Panc1 (cell line): ENCODE measurements at regions not wholly inside any gene's neighbourhood (a gene's known extent, or its start where the extent isn't known, plus 50 kb on each side); places are given as distances from the start of the nearest gene placed in this dataset.

Experiments used
- TF ChIP-seq, protein P1 (sequence below): fragments of 450-650 bp; IDR thresholded peaks from 2 replicates; pipeline ENCODE4 v1.5.1; 2017; ENCODE audit warnings: mild to moderate bottlenecking
- TF ChIP-seq, protein P2 (sequence below), 2 experiments: IDR thresholded peaks; 2 replicates each; pipeline ENCODE4 v1.6.1; 2011 to 2012; ENCODE audit warnings: low read depth in 2 of 2, control low read depth in 1 of 2, low read length in 1 of 2, mild to moderate bottlenecking in 1 of 2, moderate library complexity in 1 of 2; ENCODE audit not compliant: insufficient read depth in 1 of 2

DNA sequence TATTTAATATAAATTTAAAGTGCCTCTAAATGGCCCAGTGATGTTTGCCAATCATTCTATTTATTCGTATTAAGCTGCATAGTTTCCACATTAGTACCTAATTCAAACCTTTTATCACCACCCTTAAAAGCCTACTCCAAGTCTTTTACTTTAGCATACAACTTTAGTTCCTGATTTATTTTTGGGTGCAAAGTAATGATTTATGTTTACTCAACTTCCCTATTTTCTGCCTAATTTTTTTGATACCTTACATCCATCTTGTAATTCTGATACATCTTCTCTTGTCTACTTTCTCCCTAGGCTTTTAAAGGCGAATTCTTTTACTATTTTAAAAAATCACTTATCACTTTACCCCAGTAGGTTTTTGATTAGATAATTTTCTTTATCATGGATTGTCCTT, 2651.1 kb upstream of the PCDH20 start:
- TF ChIP-seq, protein P1, sequence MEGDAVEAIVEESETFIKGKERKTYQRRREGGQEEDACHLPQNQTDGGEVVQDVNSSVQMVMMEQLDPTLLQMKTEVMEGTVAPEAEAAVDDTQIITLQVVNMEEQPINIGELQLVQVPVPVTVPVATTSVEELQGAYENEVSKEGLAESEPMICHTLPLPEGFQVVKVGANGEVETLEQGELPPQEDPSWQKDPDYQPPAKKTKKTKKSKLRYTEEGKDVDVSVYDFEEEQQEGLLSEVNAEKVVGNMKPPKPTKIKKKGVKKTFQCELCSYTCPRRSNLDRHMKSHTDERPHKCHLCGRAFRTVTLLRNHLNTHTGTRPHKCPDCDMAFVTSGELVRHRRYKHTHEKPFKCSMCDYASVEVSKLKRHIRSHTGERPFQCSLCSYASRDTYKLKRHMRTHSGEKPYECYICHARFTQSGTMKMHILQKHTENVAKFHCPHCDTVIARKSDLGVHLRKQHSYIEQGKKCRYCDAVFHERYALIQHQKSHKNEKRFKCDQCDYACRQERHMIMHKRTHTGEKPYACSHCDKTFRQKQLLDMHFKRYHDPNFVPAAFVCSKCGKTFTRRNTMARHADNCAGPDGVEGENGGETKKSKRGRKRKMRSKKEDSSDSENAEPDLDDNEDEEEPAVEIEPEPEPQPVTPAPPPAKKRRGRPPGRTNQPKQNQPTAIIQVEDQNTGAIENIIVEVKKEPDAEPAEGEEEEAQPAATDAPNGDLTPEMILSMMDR: no peak
- TF ChIP-seq, protein P2, sequence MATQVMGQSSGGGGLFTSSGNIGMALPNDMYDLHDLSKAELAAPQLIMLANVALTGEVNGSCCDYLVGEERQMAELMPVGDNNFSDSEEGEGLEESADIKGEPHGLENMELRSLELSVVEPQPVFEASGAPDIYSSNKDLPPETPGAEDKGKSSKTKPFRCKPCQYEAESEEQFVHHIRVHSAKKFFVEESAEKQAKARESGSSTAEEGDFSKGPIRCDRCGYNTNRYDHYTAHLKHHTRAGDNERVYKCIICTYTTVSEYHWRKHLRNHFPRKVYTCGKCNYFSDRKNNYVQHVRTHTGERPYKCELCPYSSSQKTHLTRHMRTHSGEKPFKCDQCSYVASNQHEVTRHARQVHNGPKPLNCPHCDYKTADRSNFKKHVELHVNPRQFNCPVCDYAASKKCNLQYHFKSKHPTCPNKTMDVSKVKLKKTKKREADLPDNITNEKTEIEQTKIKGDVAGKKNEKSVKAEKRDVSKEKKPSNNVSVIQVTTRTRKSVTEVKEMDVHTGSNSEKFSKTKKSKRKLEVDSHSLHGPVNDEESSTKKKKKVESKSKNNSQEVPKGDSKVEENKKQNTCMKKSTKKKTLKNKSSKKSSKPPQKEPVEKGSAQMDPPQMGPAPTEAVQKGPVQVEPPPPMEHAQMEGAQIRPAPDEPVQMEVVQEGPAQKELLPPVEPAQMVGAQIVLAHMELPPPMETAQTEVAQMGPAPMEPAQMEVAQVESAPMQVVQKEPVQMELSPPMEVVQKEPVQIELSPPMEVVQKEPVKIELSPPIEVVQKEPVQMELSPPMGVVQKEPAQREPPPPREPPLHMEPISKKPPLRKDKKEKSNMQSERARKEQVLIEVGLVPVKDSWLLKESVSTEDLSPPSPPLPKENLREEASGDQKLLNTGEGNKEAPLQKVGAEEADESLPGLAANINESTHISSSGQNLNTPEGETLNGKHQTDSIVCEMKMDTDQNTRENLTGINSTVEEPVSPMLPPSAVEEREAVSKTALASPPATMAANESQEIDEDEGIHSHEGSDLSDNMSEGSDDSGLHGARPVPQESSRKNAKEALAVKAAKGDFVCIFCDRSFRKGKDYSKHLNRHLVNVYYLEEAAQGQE (IDR thresholded peaks at IDR 0.05; ENCODE audit: insufficient read depth in 1 of 2, low read depth in 2 of 2, low read length in 1 of 2): no peak
